ENCODE measurements at regions not wholly inside any gene's neighbourhood (a gene's known extent, or its start where the extent isn't known, plus 50 kb on each side); places are given as distances from the start of the nearest gene placed in this dataset.

DNA sequence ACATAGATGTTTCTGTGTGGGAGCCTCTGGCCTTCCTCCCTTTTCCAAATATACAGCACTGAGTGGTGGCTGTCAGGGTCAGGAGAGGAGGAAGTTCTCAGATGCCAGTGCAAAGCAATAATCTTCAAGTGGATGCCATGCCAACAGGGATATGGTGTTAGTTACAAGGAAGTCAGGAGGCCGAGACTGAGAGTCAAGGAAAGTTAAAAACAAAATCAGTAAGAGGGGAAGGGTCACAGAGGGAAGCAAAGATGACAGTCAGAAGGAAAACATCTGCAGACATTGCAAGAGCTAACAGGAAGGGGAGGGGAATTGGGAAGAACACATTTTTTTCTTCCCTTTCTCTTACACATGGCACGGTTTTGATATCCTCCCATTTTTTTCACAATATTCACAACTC lies 691.4 kb downstream of the ADGRL2 start:
- Histone ChIP-seq H3K27ac (ENCODE audit: low read depth, low read length) (no peak overlapping the region), H3K4me1 (ENCODE audit: insufficient read depth, low read length) (no peaks in the 10 kb centered on the region), H3K27me3 (ENCODE audit: insufficient read depth, low read length) (no peaks in the 10 kb centered on the region), H2AFZ (ENCODE audit: low read length) (no peak overlapping the region), H3K4me2 (ENCODE audit: insufficient read depth, low read length) (no peak overlapping the region), H3K9me3 (ENCODE audit: low read depth, low read length) (peaks cover 2% of the 10 kb centered on the region), H3K4me3 (ENCODE audit: insufficient read depth, low read length) (no peak overlapping the region), H3K79me2 (ENCODE audit: insufficient read depth, low read length) (no peaks in the 10 kb centered on the region), H4K20me1 (ENCODE audit: insufficient read depth, low read length) (no peaks in the 10 kb centered on the region), H3K36me3 (ENCODE audit: insufficient read depth, low read length) (no peaks in the 10 kb centered on the region)
- no peak for DNase-seq (ENCODE audit: insufficient read length, low spot score, missing footprints)
- TF ChIP-seq, protein P1, sequence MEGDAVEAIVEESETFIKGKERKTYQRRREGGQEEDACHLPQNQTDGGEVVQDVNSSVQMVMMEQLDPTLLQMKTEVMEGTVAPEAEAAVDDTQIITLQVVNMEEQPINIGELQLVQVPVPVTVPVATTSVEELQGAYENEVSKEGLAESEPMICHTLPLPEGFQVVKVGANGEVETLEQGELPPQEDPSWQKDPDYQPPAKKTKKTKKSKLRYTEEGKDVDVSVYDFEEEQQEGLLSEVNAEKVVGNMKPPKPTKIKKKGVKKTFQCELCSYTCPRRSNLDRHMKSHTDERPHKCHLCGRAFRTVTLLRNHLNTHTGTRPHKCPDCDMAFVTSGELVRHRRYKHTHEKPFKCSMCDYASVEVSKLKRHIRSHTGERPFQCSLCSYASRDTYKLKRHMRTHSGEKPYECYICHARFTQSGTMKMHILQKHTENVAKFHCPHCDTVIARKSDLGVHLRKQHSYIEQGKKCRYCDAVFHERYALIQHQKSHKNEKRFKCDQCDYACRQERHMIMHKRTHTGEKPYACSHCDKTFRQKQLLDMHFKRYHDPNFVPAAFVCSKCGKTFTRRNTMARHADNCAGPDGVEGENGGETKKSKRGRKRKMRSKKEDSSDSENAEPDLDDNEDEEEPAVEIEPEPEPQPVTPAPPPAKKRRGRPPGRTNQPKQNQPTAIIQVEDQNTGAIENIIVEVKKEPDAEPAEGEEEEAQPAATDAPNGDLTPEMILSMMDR (IDR thresholded peaks at IDR 0.05; ENCODE audit: extremely low read depth, low read depth, low read length) = no peak

DNA sequence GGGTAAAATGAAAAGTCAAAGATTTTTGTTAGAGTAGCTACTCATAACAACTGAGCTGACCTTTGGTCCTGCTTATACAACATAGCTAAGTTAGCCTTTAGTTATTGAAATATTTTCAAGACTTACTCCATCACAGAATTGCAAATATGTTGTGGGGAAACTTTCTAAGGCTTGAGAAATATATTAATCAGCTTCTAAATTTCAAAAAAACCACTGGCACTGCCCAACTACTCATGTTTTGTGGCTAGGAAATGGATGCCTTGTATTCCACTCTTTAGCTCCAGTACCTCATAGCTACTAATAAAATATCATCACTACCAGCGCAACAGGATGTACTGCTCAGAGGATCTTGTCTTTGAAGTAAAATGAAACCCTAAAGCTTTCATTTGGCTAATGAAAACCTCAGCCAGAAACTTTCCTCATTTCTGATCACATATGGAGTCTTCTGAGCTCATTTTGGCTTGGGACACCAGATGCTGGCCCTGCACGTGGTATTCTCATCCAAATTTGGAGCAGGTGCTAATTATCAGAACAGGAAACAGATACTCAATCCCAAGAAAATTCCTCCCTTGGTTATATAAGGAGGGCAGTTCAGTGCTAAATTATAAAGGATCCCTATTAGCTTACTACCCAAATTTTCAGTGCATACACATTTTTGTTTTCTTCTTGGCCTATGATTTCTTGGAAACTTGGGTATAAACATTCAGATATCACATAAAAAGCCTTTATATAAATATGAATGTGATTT lies 690.7 kb downstream of the ADGRL2 start:
- Histone ChIP-seq H3K4me3 (ENCODE audit: insufficient read depth, low read length) (no peak overlapping the region), H3K36me3 (ENCODE audit: insufficient read depth, low read length) (no peaks in the 10 kb centered on the region), H3K9me3 (ENCODE audit: low read depth, low read length) (peaks cover 2% of the 10 kb centered on the region), H4K20me1 (ENCODE audit: insufficient read depth, low read length) (no peaks in the 10 kb centered on the region), H3K79me2 (ENCODE audit: insufficient read depth, low read length) (no peaks in the 10 kb centered on the region), H3K27me3 (ENCODE audit: insufficient read depth, low read length) (no peaks in the 10 kb centered on the region), H3K4me1 (ENCODE audit: insufficient read depth, low read length) (no peaks in the 10 kb centered on the region), H2AFZ (ENCODE audit: low read length) (no peak overlapping the region), H3K27ac (ENCODE audit: low read depth, low read length) (no peak overlapping the region), H3K4me2 (ENCODE audit: insufficient read depth, low read length) (no peak overlapping the region)
- TF ChIP-seq, protein P1 (IDR thresholded peaks at IDR 0.05; ENCODE audit: extremely low read depth, low read depth, low read length) = no peak
- DNase-seq (ENCODE audit: insufficient read length, low spot score, missing footprints) = no peak

DNA sequence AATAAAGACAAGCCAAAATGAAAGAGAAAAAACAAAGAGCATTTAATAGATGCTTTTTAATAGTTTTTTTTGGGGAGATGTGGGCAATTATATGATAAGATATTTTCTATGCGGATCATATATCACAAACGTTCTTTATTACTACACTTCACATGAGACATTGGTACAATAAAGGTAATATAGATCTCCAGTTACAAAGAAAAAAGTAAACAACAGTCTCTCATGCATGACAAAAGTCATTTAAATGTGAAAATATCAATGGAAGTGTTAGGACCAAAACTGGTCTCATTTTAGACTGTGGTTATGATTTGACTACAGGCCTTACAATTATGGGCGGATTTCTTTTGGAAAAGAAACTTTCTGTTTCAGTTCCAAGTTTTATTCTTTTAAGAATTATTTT lies 687.0 kb downstream of the ADGRL2 start:
- H3K9me3 ChIP-seq (ENCODE audit: low read depth, low read length) = no peaks in the 10 kb centered on the region
- no peaks in the 10 kb centered on the region for H3K79me2 ChIP-seq (ENCODE audit: insufficient read depth, low read length)
- no peak overlapping the region for H3K4me3 ChIP-seq (ENCODE audit: insufficient read depth, low read length)
- TF ChIP-seq, protein P1 (IDR thresholded peaks at IDR 0.05; ENCODE audit: extremely low read depth, low read depth, low read length) = no peak
- no peak for DNase-seq (ENCODE audit: insufficient read length, low spot score, missing footprints)
- H4K20me1 ChIP-seq (ENCODE audit: insufficient read depth, low read length) = no peaks in the 10 kb centered on the region
- no peak overlapping the region for H2AFZ ChIP-seq (ENCODE audit: low read length)
- no peaks in the 10 kb centered on the region for H3K36me3 ChIP-seq (ENCODE audit: insufficient read depth, low read length)
- no peak overlapping the region for H3K27ac ChIP-seq (ENCODE audit: low read depth, low read length)
- no peak overlapping the region for H3K4me2 ChIP-seq (ENCODE audit: insufficient read depth, low read length)
- no peaks in the 10 kb centered on the region for H3K4me1 ChIP-seq (ENCODE audit: insufficient read depth, low read length)
- no peaks in the 10 kb centered on the region for H3K27me3 ChIP-seq (ENCODE audit: insufficient read depth, low read length)

DNA sequence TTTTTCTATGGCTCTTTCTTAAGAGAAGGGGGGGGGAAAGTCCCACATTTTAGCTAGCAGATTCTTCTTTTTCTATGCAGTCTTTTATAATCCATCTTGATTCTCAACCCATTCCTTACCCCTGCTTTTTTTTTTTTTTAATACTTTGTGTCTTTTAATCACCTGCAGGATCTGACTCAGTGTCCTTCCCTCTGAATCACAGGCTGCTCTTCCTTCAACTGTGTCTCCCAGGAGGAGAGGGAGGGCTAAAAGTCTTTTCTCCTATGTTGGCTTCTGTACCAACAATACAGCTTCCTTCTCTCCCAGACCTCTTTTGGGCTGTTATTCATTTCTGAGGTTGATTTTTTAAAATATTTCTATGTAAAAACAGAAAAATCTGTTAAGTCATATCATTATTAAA lies 686.2 kb downstream of the ADGRL2 start:
- no peaks in the 10 kb centered on the region for H3K79me2 ChIP-seq (ENCODE audit: insufficient read depth, low read length)
- H3K9me3 ChIP-seq (ENCODE audit: low read depth, low read length) = no peaks in the 10 kb centered on the region
- H3K27me3 ChIP-seq (ENCODE audit: insufficient read depth, low read length) = no peaks in the 10 kb centered on the region
- H3K4me1 ChIP-seq (ENCODE audit: insufficient read depth, low read length) = no peaks in the 10 kb centered on the region
- no peak overlapping the region for H3K4me3 ChIP-seq (ENCODE audit: insufficient read depth, low read length)
- no peak for DNase-seq (ENCODE audit: insufficient read length, low spot score, missing footprints)
- no peak overlapping the region for H3K27ac ChIP-seq (ENCODE audit: low read depth, low read length)
- H2AFZ ChIP-seq (ENCODE audit: low read length) = no peak overlapping the region
- no peaks in the 10 kb centered on the region for H4K20me1 ChIP-seq (ENCODE audit: insufficient read depth, low read length)
- H3K36me3 ChIP-seq (ENCODE audit: insufficient read depth, low read length) = no peaks in the 10 kb centered on the region
- TF ChIP-seq, protein P1 (IDR thresholded peaks at IDR 0.05; ENCODE audit: extremely low read depth, low read depth, low read length) = no peak
- no peak overlapping the region for H3K4me2 ChIP-seq (ENCODE audit: insufficient read depth, low read length)
